Skeletal muscle tissue (tissue), 3 donors: ENCODE measurements at regions not wholly inside any gene's neighbourhood (a gene's known extent, or its start where the extent isn't known, plus 50 kb on each side); places are given as distances from the start of the nearest gene placed in this dataset.
"Not testable (repeated sequence)": the region's sequence is repeated elsewhere in the genome, so short reads cannot be mapped to it uniquely, and the experiment has no call there.

Source experiments
- H3K27ac ChIP-seq: one replicate; pipeline ENCODE4 v1.7.0; 2013; ENCODE audit warnings: mild to moderate bottlenecking, low read depth, low read length, inconsistent platforms
- H3K27me3 ChIP-seq, 3 donors: one replicate each; pipeline ENCODE4 v1.7.0; 2013; ENCODE audit warnings: low read length in 3 of 3; ENCODE audit not compliant: control insufficient read depth in 3 of 3, insufficient read depth in 3 of 3
- H3K36me3 ChIP-seq, 3 donors: one replicate each; pipeline ENCODE4 v1.7.0; 2013; ENCODE audit warnings: low read length in 3 of 3; ENCODE audit not compliant: control insufficient read depth in 3 of 3, insufficient read depth in 3 of 3
- H3K4me1 ChIP-seq, 3 donors: one replicate each; pipeline ENCODE4 v1.7.0; 2013; ENCODE audit warnings: low read length in 3 of 3, mild to moderate bottlenecking in 3 of 3; ENCODE audit not compliant: control insufficient read depth in 3 of 3, insufficient read depth in 3 of 3
- H3K4me3 ChIP-seq, 3 donors: one replicate each; pipeline ENCODE4 v1.7.0; 2013; ENCODE audit warnings: low read length in 3 of 3
- H3K9ac ChIP-seq, 3 donors: one replicate each; pipeline ENCODE4 v1.7.0; 2013; ENCODE audit warnings: low read length in 3 of 3, mild to moderate bottlenecking in 3 of 3, moderate library complexity in 2 of 3, low read depth in 1 of 3
- H3K9me3 ChIP-seq, 3 donors: one replicate each; pipeline ENCODE4 v1.7.0; 2013; ENCODE audit warnings: low read length in 3 of 3; ENCODE audit not compliant: control insufficient read depth in 3 of 3
- donor health status: Osteomylitis.

DNA sequence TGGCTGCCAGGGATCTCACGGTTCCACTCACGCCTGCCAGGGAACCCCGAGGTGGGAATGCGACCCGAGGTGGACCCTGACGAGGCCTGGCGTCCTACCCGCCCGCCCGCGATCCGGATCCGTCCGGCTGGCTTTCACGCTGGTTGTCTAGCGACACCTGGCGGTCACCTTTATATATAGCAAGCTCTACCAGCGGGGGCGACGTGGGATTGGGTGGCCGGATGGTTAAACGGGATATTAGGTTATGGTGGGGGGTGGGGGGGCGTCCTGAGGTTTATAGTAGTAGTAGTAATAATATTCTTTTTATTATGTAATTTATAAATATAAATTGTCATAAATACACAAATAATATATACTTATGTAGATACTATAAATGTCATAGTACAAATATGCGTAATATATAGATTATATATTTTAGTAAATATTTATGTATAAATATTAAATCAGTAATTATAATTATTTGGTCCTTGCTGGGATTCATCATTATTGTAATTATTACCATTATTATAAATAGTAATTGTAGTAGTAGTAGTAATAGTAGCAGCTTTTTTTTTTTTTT lies 136.9 kb downstream of the KCNJ12 start:
- Histone ChIP-seq H3K9ac (peak overlapping the region; percentile 51 to 72 (median 54)), H3K27me3 (no peaks in the 10 kb centered on the region), H3K9me3 (no peaks in the 10 kb centered on the region), H3K27ac (no peak overlapping the region), H3K4me3 (peak overlapping the region in 2 of 3 donors; percentile 51 to 54), H3K4me1 (peaks cover 7 to 11% (median 10%) of the 10 kb centered on the region in 3 donors), H3K36me3 (no peaks in the 10 kb centered on the region)

DNA sequence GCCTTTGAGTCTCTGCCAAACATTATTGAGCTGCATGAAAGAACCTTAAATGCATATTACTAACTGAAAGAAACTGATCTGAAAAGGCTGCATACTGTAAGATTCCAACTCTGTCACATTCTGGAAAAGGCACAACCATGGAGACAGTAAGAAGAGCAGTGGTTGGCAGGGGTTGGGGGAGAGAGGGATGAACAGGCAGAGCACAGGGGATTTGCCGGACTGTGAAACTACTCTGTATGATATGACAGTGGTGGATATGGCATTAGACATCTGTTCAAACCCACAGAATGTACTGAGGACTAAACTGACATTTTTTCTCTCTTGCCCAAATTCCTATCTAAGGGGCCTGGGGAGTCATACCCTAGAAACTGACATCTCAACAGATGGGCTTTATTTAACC lies 138.4 kb downstream of the KCNJ12 start:
- not testable (repeated sequence) for H3K4me3 ChIP-seq, H3K27me3 ChIP-seq, H3K9me3 ChIP-seq, H3K27ac ChIP-seq, H3K36me3 ChIP-seq, H3K9ac ChIP-seq
- peaks cover 7 to 11% (median 10%) of the 10 kb centered on the region in 3 donors for H3K4me1 ChIP-seq

DNA sequence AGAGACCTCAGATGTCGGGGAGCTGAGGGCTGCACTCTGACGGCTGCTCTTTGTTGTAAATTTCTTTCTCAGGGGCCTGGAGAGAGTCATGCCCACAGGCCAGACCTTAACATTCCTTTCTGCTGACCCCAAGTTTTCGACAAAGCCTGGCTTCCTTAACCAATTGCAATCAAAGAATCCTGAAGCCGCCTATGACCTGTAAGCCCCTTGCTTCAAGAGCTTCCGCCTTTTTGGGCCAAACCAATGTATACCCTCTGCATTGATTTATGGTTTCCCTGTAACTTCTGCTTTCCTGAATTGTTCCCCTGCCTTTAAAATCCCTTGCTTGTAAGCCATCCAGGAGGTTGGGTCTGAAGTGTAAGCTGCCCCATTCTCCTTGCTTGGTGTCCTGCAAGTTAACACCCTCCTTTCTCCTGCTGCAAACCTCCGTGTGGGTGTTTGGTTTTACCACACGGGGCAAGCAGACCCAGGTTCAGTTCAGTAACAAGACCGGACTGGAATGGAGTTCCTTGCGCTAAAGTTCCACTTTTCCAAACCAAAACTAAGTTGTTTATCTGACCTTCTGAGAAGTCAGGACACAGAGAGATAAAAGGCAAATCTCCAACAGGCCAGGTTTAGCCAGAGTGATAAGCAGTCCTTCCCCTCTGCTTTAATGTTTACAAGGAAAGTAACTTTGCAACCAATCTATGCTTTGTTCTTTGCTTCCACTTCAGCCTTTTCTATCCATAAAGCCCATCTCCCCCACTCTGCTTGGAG lies 141.6 kb downstream of the KCNJ12 start:
- H3K4me3 ChIP-seq = no peak overlapping the region
- no peaks in the 10 kb centered on the region for H3K9me3 ChIP-seq
- no peak overlapping the region for H3K9ac ChIP-seq
- no peaks in the 10 kb centered on the region for H3K36me3 ChIP-seq
- no peak overlapping the region for H3K27ac ChIP-seq
- no peaks in the 10 kb centered on the region for H3K27me3 ChIP-seq
- peaks cover 0 to 2% (median 0%) of the 10 kb centered on the region in 3 donors for H3K4me1 ChIP-seq

DNA sequence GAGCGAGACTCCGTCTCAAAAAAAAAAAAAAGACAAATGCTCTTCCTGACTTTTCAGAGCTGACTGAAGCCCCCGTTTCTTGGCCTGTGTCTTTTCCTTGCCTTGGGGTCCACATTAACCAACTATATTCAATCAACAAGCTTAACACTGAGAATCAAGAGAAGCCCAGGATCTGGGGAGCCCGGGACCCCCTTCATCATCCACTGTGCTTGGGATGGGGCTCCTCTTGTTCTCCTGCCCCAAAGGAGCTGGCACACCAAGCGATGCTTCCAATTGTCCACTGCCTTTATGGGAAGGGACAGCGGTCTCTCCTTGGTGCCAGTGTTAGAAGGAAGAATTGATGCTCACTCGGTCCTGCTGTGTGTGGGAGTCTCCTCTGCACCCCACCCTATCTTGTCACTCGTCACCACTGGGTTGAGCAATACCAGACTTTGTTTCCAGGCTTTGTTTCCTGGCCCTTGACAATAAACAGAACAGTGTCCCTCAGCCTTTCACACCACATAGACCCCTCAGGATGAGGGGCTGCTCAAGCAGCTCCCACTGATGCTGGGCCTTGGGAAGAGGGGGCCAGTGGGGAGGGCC lies 146.7 kb downstream of the KCNJ12 start:
- Histone ChIP-seq H3K4me3 (no peak overlapping the region), H3K9me3 (no peaks in the 10 kb centered on the region), H3K27ac (no peak overlapping the region), H3K36me3 (no peaks in the 10 kb centered on the region), H3K9ac (no peak overlapping the region), H3K27me3 (no peaks in the 10 kb centered on the region), H3K4me1 (peaks cover 8 to 32% (median 12%) of the 10 kb centered on the region in 3 donors)

DNA sequence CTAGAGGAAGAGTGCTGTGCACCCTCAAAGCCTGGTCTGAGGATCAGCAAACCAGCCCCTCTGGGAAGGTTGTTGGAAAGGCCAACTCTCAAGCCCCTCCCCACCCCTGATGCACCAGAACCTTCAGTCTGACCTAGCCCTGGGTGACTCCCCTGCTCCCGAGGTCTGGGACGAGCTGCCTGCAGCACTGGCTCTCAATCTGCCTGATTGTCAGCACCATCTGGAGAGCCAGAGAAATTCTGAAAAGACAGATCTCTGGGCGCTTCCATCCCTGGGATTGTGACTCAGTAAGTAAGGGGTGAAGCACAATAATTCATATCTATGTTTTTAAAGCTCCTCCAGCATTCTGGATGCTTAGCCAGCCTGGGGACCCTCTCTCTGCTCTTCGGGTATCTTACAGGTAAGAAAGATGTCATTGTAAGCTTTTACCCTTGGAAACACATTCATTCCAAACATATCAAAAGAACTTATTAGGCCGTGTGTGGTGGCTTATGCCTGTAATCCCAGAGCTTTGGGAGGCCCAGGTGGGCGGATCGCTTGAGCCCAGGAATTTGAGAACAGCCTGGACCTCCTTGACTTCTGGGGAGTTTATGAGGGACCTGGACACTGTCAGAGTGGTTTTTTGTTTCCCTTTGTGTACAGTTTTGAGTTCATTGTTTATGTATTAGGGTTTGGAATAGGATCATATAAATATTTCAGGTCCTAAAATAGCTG lies 147.5 kb downstream of the KCNJ12 start:
- no peaks in the 10 kb centered on the region for H3K9me3 ChIP-seq
- H3K4me3 ChIP-seq = peak overlapping the region in 2 of 3 donors; percentile 31 to 41
- peak overlapping the region; percentile 56 for H3K27ac ChIP-seq
- peaks cover 8 to 39% (median 12%) of the 10 kb centered on the region in 3 donors for H3K4me1 ChIP-seq
- no peaks in the 10 kb centered on the region for H3K36me3 ChIP-seq
- no peaks in the 10 kb centered on the region for H3K27me3 ChIP-seq
- H3K9ac ChIP-seq = peak overlapping the region; percentile 53 to 57 (median 54)

DNA sequence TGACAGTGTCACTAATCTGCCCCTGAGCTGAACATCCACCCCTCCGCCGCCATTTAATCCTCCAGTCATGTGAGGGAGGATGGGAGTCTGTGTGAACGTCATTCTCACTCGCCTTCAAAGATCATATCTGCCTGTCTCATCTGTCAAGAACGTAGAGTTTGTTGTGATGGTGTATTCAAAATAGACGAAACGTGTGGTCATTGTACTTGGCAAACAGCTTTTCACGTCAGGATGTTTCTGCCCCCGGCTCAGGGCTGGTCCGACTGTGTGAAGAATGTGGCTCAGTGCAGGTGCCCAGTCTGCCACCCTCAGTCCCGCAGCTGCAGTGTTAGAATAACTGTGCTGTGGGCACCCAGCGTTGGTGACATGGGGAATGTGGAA lies 148.0 kb downstream of the KCNJ12 start:
- Histone ChIP-seq H3K4me1 (peaks cover 8 to 39% (median 12%) of the 10 kb centered on the region in 3 donors), H3K36me3 (no peaks in the 10 kb centered on the region), H3K9ac (peak overlapping the region; percentile 53 to 62 (median 57)), H3K27me3 (no peaks in the 10 kb centered on the region), H3K9me3 (no peaks in the 10 kb centered on the region), H3K27ac (peak overlapping the region; percentile 56), H3K4me3 (peak overlapping the region in 2 of 3 donors; percentile 31 to 41)

DNA sequence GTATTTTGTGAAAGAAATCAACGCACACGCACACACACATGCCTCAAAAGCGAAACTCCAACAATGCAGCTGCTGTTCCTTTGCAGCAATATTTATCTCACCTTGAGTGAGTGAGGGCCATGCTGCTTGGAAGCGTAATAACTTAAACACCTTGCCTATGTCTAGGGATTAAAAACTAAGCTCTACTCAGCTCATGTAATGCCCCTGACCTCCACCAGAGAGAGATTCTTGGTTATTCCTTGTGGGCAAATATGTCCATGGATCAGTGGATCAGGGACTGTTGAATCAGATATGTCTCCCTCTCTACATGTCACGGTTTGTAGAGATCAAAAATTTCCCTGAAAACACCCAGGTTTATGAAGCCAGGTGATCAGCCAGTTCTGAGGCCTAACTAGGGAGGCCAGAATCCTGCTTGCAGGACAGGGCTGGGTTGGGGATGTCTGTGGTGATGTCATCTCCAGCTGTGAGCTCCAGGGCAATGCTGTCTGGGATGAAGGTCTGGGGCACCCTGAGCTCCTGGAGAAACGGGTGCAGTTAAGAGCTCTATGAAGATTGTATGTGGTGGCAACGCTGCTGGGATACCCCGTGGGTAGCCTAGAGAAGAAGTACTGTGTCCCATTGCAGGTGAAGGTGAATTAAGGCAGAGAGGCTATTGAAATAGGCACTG lies 149.4 kb downstream of the KCNJ12 start:
- Histone ChIP-seq H3K4me1 (peaks cover 8 to 51% (median 15%) of the 10 kb centered on the region in 3 donors), H3K27me3 (no peaks in the 10 kb centered on the region), H3K9ac (no peak overlapping the region), H3K36me3 (no peaks in the 10 kb centered on the region), H3K9me3 (no peaks in the 10 kb centered on the region), H3K4me3 (no peak overlapping the region), H3K27ac (no peak overlapping the region)

DNA sequence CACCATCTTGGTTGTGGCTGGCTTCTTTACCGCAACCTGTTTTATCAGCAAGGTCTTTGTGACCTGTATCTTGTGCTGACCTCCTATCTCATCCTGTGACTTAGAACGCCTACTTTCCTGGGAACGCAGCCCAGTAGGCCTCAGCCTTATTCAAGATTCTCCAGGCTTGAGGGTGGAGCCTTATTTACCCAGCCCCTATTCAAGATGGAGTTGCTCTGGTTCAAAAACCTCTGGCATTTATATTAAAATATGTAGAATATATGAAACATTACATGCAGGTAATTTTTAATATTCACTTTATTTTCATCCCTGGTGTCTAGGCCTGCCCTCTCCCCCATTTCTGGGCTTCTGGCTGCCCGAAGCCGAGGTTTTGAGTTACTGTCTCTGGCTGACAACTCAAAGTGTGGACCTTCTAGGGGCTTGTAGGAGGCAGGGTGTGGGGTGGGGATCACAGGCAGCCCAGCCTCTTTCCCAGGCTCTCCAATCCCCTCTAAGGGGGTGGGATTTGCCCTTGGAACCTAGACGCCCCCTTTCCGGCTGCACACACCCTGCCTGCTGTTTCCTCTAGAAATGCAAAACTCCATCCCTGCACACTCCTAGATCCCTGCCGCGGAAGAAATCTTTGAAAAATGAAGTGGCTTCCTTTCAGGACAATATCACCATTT lies 152.0 kb downstream of the KCNJ12 start:
- no peaks in the 10 kb centered on the region for H3K27me3 ChIP-seq
- H3K4me3 ChIP-seq = no peak overlapping the region
- peaks cover 8 to 53% (median 15%) of the 10 kb centered on the region in 3 donors for H3K4me1 ChIP-seq
- H3K36me3 ChIP-seq = peaks cover 3 to 5% (median 4%) of the 10 kb centered on the region in 3 donors
- H3K9ac ChIP-seq = no peak overlapping the region
- no peaks in the 10 kb centered on the region for H3K9me3 ChIP-seq
- H3K27ac ChIP-seq = no peak overlapping the region

DNA sequence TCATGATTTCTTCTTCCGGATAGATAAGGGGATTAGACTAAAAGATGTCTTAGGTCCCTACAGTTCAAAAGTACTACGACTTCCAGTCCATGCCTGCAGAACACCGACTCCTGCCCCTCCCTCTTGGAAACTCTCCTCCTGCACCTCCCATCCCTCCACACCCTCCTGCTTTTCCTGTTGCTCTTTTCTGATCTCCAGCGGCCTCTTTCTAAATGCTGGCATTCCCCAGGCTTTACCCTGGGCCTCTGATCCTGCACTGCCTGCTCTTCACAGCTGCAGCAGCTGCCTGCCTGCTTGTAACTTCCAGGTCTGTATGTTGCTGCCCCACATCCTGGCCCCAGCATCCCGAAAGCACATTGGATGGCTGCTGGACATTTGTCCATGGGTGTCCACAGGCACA lies 154.2 kb downstream of the KCNJ12 start:
- H3K27ac ChIP-seq = no peak overlapping the region
- no peak overlapping the region for H3K9ac ChIP-seq
- H3K27me3 ChIP-seq = no peaks in the 10 kb centered on the region
- H3K4me1 ChIP-seq = peaks cover 8 to 47% (median 15%) of the 10 kb centered on the region in 3 donors
- H3K9me3 ChIP-seq = no peaks in the 10 kb centered on the region
- H3K36me3 ChIP-seq = peaks cover 20 to 23% (median 21%) of the 10 kb centered on the region in 3 donors
- H3K4me3 ChIP-seq = no peak overlapping the region
